Fibroblast of the aortic adventitia (primary cell): ENCODE measurements at regions not wholly inside any gene's neighbourhood (a gene's known extent, or its start where the extent isn't known, plus 50 kb on each side); places are given as distances from the start of the nearest gene placed in this dataset.
A peak's percentile ranks its signal among the peaks of the same experiment; 100 is the strongest.

Experiments
- DNase-seq: peaks from one replicate; pipeline ENCODE4 v3.0.0-alpha.2; 2010; ENCODE audit warnings: low read depth
- H3K4me3 ChIP-seq: 2 replicates; pipeline ENCODE4 v1.5.1; 2011; ENCODE audit warnings: low read depth, mild to moderate bottlenecking, control low read depth, low read length, moderate library complexity
- TF ChIP-seq, protein P1 (sequence below): IDR thresholded peaks from 2 replicates; pipeline ENCODE4 v1.5.1; 2011; ENCODE audit warnings: mild to moderate bottlenecking, low read length, control low read depth, inconsistent platforms; ENCODE audit not compliant: insufficient read depth

DNA sequence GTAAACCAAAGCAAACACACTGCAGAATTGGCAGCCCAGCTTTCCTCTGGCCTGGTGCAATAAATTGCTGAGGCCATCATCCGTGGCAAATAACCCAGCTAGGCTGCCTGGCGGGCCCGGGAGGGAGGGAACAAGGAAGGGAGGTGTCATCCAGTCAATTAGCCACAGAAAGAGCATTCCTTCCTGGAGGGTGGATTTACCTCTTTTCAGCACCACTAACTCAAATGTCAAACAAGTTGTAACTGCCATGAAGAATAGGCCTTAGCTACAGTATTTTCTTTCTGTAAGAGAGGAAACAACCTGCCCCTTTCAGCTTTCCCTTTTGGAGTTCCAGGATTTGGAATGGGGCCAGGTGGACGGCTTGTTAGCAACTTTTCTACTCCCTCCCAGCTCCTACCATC lies 163.8 kb upstream of the BDNF start:
- H3K4me3 ChIP-seq, result no peak overlapping the region
- DNase-seq, result no peak
- TF ChIP-seq, protein P1, sequence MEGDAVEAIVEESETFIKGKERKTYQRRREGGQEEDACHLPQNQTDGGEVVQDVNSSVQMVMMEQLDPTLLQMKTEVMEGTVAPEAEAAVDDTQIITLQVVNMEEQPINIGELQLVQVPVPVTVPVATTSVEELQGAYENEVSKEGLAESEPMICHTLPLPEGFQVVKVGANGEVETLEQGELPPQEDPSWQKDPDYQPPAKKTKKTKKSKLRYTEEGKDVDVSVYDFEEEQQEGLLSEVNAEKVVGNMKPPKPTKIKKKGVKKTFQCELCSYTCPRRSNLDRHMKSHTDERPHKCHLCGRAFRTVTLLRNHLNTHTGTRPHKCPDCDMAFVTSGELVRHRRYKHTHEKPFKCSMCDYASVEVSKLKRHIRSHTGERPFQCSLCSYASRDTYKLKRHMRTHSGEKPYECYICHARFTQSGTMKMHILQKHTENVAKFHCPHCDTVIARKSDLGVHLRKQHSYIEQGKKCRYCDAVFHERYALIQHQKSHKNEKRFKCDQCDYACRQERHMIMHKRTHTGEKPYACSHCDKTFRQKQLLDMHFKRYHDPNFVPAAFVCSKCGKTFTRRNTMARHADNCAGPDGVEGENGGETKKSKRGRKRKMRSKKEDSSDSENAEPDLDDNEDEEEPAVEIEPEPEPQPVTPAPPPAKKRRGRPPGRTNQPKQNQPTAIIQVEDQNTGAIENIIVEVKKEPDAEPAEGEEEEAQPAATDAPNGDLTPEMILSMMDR, result no peak

DNA sequence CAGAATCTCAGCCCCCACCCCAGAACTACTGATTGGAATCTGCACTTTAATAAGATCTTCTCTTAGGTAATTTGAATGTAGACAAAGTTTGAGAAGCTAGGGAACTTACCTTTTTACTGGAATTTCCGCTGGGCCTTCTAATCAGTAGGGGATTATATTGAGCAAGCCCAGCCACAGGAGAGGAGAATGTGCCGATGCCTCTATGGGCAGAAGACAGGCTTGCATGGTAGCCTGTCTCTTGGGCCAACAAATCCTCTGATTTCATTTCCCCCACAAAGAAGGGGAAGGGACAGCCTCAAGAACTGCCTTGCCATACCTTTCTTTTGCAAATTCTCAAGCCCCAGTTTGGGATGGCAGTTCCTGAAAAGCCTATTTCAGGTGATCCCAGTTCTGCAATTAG lies 163.4 kb upstream of the BDNF start:
- no peak overlapping the region for H3K4me3 ChIP-seq
- DNase-seq, result no peak
- TF ChIP-seq, protein P1, result no peak

DNA sequence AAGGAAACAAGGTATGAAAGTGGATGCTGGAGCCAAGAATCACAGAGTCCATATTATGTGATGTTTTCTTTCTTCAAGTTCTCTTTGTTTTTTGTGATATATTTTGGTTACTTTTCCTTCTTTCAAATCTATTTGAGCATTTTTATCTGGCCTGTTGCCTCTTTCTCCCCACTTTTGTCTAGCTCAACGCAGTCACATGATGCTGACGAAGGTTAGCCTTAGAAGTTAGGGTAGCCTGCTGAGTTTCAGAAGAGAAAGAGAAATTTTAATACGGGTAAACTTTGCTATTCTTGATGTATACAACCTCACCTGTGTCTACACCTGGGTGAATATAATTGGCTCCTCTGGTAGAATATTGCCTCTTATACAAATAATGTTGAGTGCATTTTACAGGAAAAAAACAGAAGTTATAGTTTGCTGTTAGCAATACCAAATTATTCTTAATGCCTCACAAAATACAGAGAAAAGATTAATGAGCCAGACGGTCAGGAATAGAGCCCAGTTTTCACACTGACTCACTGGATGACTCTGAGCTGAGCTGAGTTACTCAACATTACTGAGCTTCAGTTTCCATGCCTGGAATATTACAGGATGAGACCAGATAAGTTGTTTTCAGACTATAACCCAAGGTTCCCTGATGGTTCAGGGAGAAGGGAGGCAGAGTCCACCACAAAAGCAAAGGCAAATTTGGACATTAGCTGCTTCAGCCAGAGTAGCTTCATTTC lies 161.6 kb upstream of the BDNF start:
- DNase-seq, result peak; percentile 92

DNA sequence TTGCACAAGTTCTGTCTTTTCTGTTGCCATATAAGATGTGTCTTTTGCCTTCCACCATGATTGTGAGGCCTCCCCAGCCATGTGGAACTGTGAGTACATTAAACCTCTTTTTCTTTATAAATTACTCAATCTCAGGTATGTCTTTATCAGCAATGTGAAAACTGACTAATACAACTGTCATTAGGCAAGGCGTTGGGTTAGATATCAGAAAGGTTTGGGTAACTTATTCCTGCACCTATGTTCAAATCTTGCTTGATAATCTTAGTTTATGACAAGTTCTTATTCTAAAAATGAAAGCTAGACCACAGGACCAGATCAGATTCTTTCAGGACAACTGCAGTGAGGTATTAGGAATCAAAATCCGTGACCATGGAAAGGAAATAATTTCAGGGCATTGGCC lies 160.6 kb upstream of the BDNF start:
- TF ChIP-seq, protein P1, result no peak
- H3K4me3 ChIP-seq, result no peak overlapping the region
- DNase-seq, result no peak

More for the DNA sequence above, 161.6 kb upstream of the BDNF start:
- TF ChIP-seq, protein P1, result no peak
- H3K4me3 ChIP-seq, result no peak overlapping the region

DNA sequence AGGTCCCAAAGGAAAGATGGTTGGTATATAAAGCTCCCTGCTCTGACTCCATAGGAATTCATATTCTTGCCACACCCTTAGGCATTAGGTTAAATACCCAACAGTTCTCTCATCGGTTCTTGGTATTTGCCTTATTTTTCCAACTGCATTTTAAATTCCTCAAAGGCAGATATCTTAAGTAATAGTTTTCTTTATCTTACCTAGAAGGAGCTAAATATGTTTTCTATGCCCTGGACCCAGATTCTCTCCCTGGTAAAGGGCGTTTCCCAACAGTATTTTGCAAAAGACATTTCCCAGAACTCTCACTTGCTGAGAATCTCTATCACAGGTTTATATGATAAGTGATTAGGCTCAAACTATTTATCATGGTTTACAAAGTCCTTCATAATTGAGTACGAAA lies 158.6 kb upstream of the BDNF start:
- peak; percentile 15 for DNase-seq
- H3K4me3 ChIP-seq, result no peak overlapping the region
- TF ChIP-seq, protein P1, result no peak

DNA sequence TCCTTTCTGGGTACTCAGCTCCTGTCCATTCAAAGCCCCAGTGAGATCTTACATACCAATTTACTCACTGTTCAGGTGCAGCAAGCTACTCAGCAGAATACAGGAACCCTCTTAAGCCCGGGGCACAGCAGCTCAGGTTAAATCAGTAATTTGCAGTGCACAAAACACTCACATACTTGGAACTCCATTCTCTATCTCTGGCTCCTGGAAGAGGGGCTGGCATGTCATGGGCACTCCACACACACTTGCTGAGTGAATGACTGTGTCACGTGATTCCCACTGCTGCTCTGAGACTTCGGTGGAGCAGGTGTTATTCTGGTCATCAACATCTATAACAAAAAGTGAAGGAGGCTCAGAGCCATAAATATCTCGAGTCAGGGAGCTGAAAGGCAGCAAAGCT lies 157.3 kb upstream of the BDNF start:
- TF ChIP-seq, protein P1, result no peak
- DNase-seq, result no peak

DNA sequence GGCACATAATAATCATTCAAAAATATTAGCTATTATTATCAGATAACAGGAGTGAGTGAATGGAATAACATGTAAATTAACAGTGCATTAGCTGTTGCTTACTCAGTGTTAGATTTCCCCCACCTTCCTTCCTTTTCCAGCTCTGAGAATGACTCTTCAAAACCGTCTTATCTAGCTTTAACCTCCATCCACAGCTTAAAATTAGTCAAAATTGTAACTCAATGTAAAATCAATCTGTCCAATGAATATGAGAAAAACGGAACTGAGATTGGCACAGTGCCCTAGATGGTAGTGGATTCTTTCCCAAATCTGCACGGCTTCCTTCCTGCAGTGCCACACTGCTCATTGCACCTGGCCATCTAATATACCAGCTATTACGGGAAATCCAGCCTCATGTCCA lies 156.8 kb upstream of the BDNF start:
- no peak for DNase-seq

More for the DNA sequence above, 157.3 kb upstream of the BDNF start:
- H3K4me3 ChIP-seq, result no peak overlapping the region

More for the DNA sequence above, 156.8 kb upstream of the BDNF start:
- H3K4me3 ChIP-seq, result no peak overlapping the region
- TF ChIP-seq, protein P1, result no peak
